ENCODE measurements at regions not wholly inside any gene's neighbourhood (a gene's known extent, or its start where the extent isn't known, plus 50 kb on each side); places are given as distances from the start of the nearest gene placed in this dataset.

- intact Hi-C loops (cut with DNase I) = no loop called here
- ATAC-seq (no peak), DNase-seq (no peak)
- Histone ChIP-seq H3K27me3 (peaks cover 0 to 20% of the 10 kb centered on the region in 2 donors), H3K4me3 (no peak overlapping the region), H3K36me3 (no peaks in the 10 kb centered on the region), H3K27ac (no peak overlapping the region), H3K9me3 (no peaks in the 10 kb centered on the region), H3K4me1 (no peaks in the 10 kb centered on the region)
- no peak for TF ChIP-seq CTCF (IDR thresholded peaks at IDR 0.05)
These were observed 161.6 kb upstream of the PIRT start for GRCh38 chr17:10999484-10999883.

GRCh38 chr17:10993126-10993525 is 155.2 kb upstream of the PIRT start:
- DNase-seq (no peak), ATAC-seq (no peak)
- Histone ChIP-seq H3K27me3 (peaks cover 0 to 30% of the 10 kb centered on the region in 2 donors), H3K36me3 (no peaks in the 10 kb centered on the region), H3K4me1 (no peaks in the 10 kb centered on the region), H3K9me3 (no peaks in the 10 kb centered on the region), H3K4me3 (no peak overlapping the region), H3K27ac (no peak overlapping the region)
- TF ChIP-seq CTCF (IDR thresholded peaks at IDR 0.05) = no peak
- intact Hi-C loops (cut with DNase I) = no loop called here

GRCh38 chr17:10992106-10992880 is 154.4 kb upstream of the PIRT start:
- no peak for TF ChIP-seq CTCF (IDR thresholded peaks at IDR 0.05)
- Histone ChIP-seq H3K36me3 (no peaks in the 10 kb centered on the region), H3K9me3 (no peaks in the 10 kb centered on the region), H3K27ac (no peak overlapping the region), H3K27me3 (peaks cover 0 to 30% of the 10 kb centered on the region in 2 donors), H3K4me3 (no peak overlapping the region), H3K4me1 (no peaks in the 10 kb centered on the region)
- intact Hi-C loops (cut with DNase I) = no loop called here
- ATAC-seq (no peak), DNase-seq (peak in 2 of 4 donors; percentile 7 to 10)

- no peak for TF ChIP-seq CTCF (IDR thresholded peaks at IDR 0.05)
- no peaks in the 10 kb centered on the region for H3K9me3 ChIP-seq
- DNase-seq (no peak), ATAC-seq (no peak)
- no peak overlapping the region for H3K4me3 ChIP-seq
- intact Hi-C loops (cut with DNase I) = no loop called here
- H3K36me3 ChIP-seq = no peaks in the 10 kb centered on the region
- peaks cover 0 to 6% of the 10 kb centered on the region in 2 donors for H3K27me3 ChIP-seq
- H3K27ac ChIP-seq = no peak overlapping the region
- H3K4me1 ChIP-seq = no peaks in the 10 kb centered on the region
These were observed 149.9 kb upstream of the PIRT start for GRCh38 chr17:10987786-10988185.

- Histone ChIP-seq H3K36me3 (no peaks in the 10 kb centered on the region), H3K4me1 (no peaks in the 10 kb centered on the region), H3K27me3 (peaks cover 0 to 6% of the 10 kb centered on the region in 2 donors), H3K27ac (no peak overlapping the region), H3K9me3 (no peaks in the 10 kb centered on the region), H3K4me3 (no peak overlapping the region)
- DNase-seq = no peak
- intact Hi-C loops (cut with DNase I) = no loop called here
- TF ChIP-seq CTCF (IDR thresholded peaks at IDR 0.05) = no peak
- ATAC-seq = no peak
These were observed 146.3 kb upstream of the PIRT start for GRCh38 chr17:10984220-10984619.

All from left lung (tissue), 4 donors.